Immature natural killer cell (primary cell): ENCODE measurements at regions not wholly inside any gene's neighbourhood (a gene's known extent, or its start where the extent isn't known, plus 50 kb on each side); places are given as distances from the start of the nearest gene placed in this dataset.
"Not testable (repeated sequence)": the region's sequence is repeated elsewhere in the genome, so short reads cannot be mapped to it uniquely, and the experiment has no call there.

Source experiments
- DNase-seq, 3 donors: peaks; one replicate each; pipeline ENCODE4 v3.0.0; 2022; ENCODE audit warnings: mixed read lengths in 1 of 3
- H3K27ac Mint-ChIP-seq, 6 donors: one replicate each; pipeline ENCODE4 v1.8.0; 2020; ENCODE audit warnings: mixed read lengths in 6 of 6, mild to moderate bottlenecking in 5 of 6, inconsistent platforms in 4 of 6, moderate library complexity in 3 of 6
- H3K27me3 Mint-ChIP-seq, 3 donors: one replicate each; pipeline ENCODE4 v1.8.0; 2020 to 2021; ENCODE audit warnings: low read depth in 3 of 3, mild to moderate bottlenecking in 3 of 3, mixed read lengths in 3 of 3, moderate library complexity in 3 of 3, inconsistent platforms in 1 of 3
- H3K36me3 Mint-ChIP-seq, 3 donors: one replicate each; pipeline ENCODE4 v1.8.0; 2020; ENCODE audit warnings: mixed read lengths in 3 of 3, inconsistent platforms in 2 of 3, mild to moderate bottlenecking in 2 of 3
- H3K4me1 Mint-ChIP-seq, 2 donors: one replicate each; pipeline ENCODE4 v1.8.0; 2020; ENCODE audit warnings: inconsistent platforms in 2 of 2, mild to moderate bottlenecking in 2 of 2, mixed read lengths in 2 of 2, moderate library complexity in 1 of 2
- H3K4me3 Mint-ChIP-seq, 5 donors: one replicate each; pipeline ENCODE4 v1.8.0; 2020; ENCODE audit warnings: mild to moderate bottlenecking in 5 of 5, mixed read lengths in 5 of 5, inconsistent platforms in 3 of 5, moderate library complexity in 3 of 5
- H3K9me3 Mint-ChIP-seq, 6 donors: one replicate each; pipeline ENCODE4 v1.8.0; 2020; ENCODE audit warnings: mild to moderate bottlenecking in 6 of 6, mixed read lengths in 6 of 6, inconsistent platforms in 4 of 6, moderate library complexity in 3 of 6

DNA sequence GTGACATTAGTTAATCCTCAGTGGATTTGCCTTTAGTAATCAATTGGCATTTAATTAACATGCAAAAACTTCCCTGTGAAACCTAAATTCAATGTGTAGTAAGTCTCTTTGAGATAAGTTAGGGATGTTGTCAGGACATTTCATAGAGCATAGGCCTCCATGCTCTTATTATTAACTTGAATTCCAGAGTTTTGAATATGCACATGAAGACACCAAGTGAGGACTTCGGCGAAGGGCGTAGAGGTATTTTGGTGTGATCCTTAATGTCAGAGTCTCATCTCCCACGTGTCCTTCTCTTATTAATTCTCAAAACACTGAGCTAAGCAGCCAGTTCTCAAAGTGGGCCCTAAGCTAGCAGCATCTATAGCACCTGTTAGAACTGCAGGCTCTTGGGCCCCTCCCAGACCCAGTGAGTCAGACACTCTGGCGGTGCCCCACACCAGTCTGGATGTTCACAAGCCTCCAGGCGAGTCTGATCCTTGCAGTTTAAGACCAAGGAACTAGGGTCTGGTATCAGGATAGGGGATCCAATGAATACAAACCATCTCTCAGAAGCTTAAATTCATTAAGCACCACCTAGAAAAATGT lies 292.1 kb downstream of the QKI start:
- H3K9me3 Mint-ChIP-seq: no peaks in the 10 kb centered on the region
- H3K4me3 Mint-ChIP-seq: peak overlapping the region in 3 of 5 donors; percentile 10 to 39 (median 20)
- H3K27ac Mint-ChIP-seq: no peak overlapping the region
- peaks cover 0 to 2% (median 2%) of the 10 kb centered on the region in 3 donors for H3K27me3 Mint-ChIP-seq
- peaks cover 35 to 61% of the 10 kb centered on the region in 2 donors for H3K4me1 Mint-ChIP-seq
- H3K36me3 Mint-ChIP-seq: no peaks in the 10 kb centered on the region
- DNase-seq: no peak

DNA sequence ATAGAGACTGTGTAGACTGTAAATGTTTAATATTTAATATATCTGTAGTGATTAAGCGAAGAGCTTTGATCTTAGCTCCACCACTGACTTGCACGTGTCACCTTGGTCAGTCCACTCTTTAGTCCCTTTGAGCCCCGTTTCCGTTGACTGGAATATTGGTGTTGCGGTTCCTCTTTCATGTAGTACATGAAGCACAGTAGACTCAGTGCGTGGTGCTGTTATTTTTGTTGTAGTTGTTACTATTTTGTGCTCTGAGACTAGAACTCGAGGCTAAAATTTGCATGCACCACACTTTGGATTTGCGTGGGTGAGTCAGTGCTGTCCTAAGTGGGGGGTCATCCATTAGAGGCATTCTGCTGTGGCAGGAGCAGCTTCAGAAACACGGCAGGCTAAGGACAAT lies 291.4 kb downstream of the QKI start:
- H3K27ac Mint-ChIP-seq: no peak overlapping the region
- no peak overlapping the region for H3K4me3 Mint-ChIP-seq
- H3K27me3 Mint-ChIP-seq: peaks cover 0 to 2% (median 2%) of the 10 kb centered on the region in 3 donors
- no peak for DNase-seq
- H3K9me3 Mint-ChIP-seq: no peaks in the 10 kb centered on the region
- H3K4me1 Mint-ChIP-seq: peaks cover 28 to 58% of the 10 kb centered on the region in 2 donors
- H3K36me3 Mint-ChIP-seq: no peaks in the 10 kb centered on the region

DNA sequence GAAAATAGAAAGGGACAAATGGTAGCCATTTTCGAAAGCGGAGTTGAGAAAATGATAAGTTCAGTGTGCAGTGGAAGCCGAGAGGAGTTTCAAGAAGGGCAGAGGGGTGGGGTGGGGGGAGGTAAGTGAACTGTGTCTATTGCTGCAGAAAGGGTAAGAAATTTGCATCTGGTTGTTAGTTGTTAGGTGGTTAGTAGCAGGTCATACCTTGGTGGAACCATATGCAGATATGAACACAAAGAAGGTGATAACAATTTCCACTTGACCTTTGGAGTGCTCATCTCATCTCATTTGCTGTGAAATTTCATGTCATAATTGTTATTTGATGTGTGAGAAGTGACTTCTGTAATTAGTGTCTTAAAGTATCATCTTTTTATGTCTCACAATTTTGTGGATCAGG lies 288.2 kb downstream of the QKI start:
- peaks cover 0 to 4% (median 0%) of the 10 kb centered on the region in 3 donors for H3K36me3 Mint-ChIP-seq
- H3K9me3 Mint-ChIP-seq: no peaks in the 10 kb centered on the region
- peaks cover 0 to 2% (median 2%) of the 10 kb centered on the region in 3 donors for H3K27me3 Mint-ChIP-seq
- H3K4me1 Mint-ChIP-seq: peaks cover 14 to 26% of the 10 kb centered on the region in 2 donors
- no peak overlapping the region for H3K4me3 Mint-ChIP-seq
- no peak overlapping the region for H3K27ac Mint-ChIP-seq
- DNase-seq: no peak

DNA sequence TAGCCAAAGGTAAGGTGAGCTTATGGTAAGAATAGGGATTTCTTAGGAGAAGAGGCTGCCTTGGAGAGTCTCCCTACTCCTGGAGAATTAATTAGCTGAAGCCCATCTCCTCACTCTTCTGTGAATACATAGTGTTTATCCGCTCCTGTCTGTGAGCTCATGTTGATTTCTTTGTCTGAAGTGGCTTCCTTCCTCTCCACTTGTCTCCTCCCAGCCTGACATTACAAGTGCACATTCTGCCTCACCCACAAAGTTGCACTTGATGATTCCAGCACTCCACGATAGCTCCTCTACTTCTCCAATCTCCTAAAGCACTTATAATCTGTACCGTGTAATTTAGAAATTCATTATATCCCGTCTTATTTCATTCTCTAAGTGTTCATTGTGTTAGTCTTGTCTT lies 287.2 kb downstream of the QKI start:
- Mint-ChIP-seq H3K27me3 (peaks cover 0 to 2% (median 2%) of the 10 kb centered on the region in 3 donors), H3K9me3 (no peaks in the 10 kb centered on the region), H3K4me3 (no peak overlapping the region), H3K4me1 (peaks cover 4 to 16% of the 10 kb centered on the region in 2 donors), H3K36me3 (peaks cover 0 to 4% (median 0%) of the 10 kb centered on the region in 3 donors), H3K27ac (no peak overlapping the region)
- no peak for DNase-seq

DNA sequence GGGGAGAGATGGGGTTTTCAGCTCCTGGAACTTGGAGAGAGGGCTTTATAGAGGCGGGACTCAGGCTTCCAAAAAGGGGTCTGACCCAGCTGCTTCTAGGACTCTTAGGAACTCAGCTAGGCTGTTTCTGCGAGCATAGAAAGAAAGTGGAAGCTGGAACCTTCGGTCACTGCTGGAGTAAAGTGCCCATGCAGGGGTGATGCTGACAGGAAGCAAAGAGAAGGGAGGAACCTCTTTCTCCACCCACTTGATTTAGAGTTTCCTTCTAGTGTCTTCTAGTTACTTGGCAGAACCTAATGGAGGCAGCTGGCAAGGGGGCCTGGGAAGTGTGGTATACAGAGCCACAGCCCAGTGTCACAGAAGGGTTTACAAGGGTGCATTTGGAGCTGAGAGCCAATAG lies 283.6 kb downstream of the QKI start:
- Mint-ChIP-seq H3K36me3 (peaks cover 0 to 4% (median 0%) of the 10 kb centered on the region in 3 donors), H3K4me1 (peaks cover 15 to 27% of the 10 kb centered on the region in 2 donors), H3K9me3 (no peaks in the 10 kb centered on the region), H3K27ac (no peak overlapping the region), H3K4me3 (no peak overlapping the region), H3K27me3 (peaks cover 2 to 10% (median 3%) of the 10 kb centered on the region in 3 donors)
- DNase-seq: no peak

DNA sequence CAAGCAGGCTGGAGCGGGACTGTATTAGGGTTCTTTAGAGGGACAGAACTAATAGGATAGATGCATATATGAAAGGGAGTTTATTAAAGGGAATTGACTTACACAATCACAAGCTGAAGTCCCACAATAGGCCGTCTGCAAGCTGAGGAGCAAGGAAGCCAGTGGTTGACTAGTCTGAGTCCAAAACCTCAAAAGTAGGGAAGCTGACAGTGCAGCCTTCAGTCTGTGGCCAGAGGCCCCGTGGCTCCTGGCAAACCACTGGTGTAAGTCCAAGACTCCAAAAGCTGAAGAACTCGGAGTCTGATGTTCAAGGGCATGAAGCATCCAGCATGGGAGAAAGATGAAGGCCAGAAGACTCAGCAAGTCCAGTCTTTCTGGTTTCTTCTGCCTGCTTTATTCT lies 281.8 kb downstream of the QKI start:
- not testable (repeated sequence) for H3K36me3 Mint-ChIP-seq, H3K27ac Mint-ChIP-seq, DNase-seq, H3K27me3 Mint-ChIP-seq, H3K9me3 Mint-ChIP-seq, H3K4me3 Mint-ChIP-seq
- peaks cover 15 to 23% of the 10 kb centered on the region in 2 donors for H3K4me1 Mint-ChIP-seq

DNA sequence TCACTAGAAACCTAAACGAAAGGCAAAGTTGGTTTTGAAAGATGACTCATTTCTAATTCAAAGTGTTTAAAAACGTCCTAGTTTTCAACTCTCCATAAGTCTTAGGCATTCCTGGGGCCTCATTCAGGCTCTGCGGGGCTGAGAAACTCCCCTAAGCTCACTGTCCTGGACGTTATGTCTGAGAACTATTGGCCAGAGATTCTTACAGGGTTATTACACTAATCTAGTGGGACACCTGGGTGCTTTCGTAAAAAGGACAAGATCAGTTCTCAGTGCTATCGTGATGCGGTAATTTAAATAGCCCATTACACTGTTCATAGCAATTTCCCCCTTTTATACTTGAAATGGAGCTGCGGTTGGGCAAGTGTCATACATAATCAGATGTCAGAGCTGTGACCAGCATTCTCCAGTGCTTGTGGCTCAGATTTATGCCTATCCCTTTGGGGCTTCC lies 280.9 kb downstream of the QKI start:
- no peak for DNase-seq
- Mint-ChIP-seq H3K27me3 (peaks cover 2 to 8% (median 3%) of the 10 kb centered on the region in 3 donors), H3K36me3 (peaks cover 0 to 6% (median 0%) of the 10 kb centered on the region in 3 donors), H3K4me3 (no peak overlapping the region), H3K9me3 (no peaks in the 10 kb centered on the region), H3K4me1 (peaks cover 15 to 24% of the 10 kb centered on the region in 2 donors), H3K27ac (no peak overlapping the region)

DNA sequence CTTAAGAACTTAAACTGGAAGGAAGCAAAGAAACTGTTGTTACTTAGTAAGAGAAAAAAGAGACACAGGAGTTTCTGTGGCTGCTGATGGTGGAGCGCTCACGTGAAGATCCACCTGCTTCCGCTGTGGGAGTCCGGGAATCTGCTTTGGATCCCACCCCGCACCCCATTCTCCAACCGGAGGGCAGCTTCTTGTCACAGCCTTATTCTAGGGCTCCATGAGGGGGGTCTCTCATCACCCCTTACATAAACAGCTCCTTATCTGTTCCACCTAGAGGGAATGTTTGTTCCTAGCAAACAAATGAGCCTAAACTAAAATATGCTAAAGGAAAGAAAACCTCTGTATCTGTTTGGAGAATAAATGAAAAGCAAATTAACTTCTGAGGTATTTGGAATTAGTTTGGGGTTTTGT lies 280.5 kb downstream of the QKI start:
- no peak overlapping the region for H3K4me3 Mint-ChIP-seq
- H3K36me3 Mint-ChIP-seq: peaks cover 0 to 8% (median 0%) of the 10 kb centered on the region in 3 donors
- peaks cover 15 to 26% of the 10 kb centered on the region in 2 donors for H3K4me1 Mint-ChIP-seq
- peaks cover 2 to 8% (median 3%) of the 10 kb centered on the region in 3 donors for H3K27me3 Mint-ChIP-seq
- no peak for DNase-seq
- no peak overlapping the region for H3K27ac Mint-ChIP-seq
- H3K9me3 Mint-ChIP-seq: no peaks in the 10 kb centered on the region

DNA sequence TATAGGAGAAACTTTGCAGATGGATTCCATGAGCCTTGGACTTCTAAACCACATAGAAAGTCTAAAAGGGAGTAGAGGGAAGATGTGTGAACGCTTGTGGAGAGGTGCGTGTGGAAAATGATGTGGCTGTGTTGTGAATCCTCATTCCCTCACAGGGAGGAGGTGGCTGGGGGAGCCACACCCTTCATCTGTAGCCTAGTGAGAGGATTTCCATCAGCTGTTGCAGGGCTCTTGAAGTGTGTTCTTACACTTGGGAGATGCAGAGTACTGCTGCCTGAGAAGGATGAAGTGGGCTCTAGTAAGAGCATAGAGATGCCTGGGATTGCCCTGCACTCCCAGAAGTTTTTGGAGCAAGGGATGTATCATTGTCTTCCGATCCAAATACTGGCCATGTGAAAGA lies 279.6 kb downstream of the QKI start:
- DNase-seq: no peak
- peaks cover 2 to 10% (median 3%) of the 10 kb centered on the region in 3 donors for H3K27me3 Mint-ChIP-seq
- H3K9me3 Mint-ChIP-seq: no peaks in the 10 kb centered on the region
- peaks cover 15 to 26% of the 10 kb centered on the region in 2 donors for H3K4me1 Mint-ChIP-seq
- peak overlapping the region in 1 of 5 donors; percentile 14 for H3K4me3 Mint-ChIP-seq
- H3K36me3 Mint-ChIP-seq: peaks cover 0 to 6% (median 0%) of the 10 kb centered on the region in 3 donors
- H3K27ac Mint-ChIP-seq: peak overlapping the region in 1 of 6 donors; percentile 3

DNA sequence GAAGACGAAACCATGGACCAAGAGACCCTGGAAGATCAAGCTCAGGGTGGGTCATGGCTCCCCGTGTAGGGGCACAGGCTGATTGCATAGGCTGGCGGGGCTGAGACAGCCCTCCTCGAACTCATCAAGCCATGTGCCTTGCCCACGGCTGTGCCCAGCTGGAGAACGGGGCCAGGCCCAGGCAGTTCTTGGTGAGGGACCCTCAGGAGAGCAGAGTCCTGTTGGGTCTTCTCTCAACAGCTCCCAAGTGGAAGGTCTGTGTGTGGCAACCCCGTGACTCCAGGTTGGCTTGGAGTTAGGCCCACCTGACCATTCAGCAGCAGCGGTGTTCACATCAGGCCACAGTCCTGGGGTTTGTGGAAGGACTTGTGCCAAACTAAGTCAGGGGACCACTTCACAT lies 276.5 kb downstream of the QKI start:
- Mint-ChIP-seq H3K36me3 (peaks cover 0 to 4% (median 0%) of the 10 kb centered on the region in 3 donors), H3K27ac (no peak overlapping the region), H3K27me3 (peaks cover 0 to 13% (median 3%) of the 10 kb centered on the region in 3 donors)

DNA sequence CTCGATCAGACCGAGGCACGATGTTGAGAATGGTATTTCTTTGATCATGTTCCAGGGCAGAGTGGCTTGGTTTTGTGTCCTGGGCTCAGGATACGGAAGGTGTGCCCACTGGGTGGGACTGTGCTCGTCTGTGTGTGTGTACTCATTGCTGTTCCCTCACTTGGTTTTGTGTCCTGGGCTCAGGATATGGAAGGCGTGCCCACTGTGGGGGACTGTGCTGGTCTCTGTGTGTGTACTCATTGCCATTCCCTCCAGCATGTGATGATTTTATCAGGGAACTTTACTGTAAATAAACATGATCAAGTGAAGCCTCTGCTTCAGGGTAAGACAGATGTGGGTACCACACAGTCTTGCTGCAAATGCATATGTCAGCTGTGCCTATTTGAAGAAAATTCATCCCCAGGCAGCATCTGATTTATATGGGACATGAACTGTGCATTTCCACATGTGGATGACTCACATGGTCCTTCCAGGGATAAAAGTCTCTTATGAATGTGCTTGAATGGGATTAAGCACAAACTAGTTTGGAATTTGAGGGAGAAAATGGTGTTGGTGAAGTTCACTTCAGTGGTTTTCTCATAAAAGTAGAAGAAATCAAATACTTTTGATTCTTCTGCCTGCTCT lies 274.3 kb downstream of the QKI start:
- Mint-ChIP-seq H3K4me3 (no peak overlapping the region), H3K9me3 (peaks cover 0 to 4% (median 0%) of the 10 kb centered on the region in 6 donors), H3K27me3 (peaks cover under 1 to 9% (median 4%) of the 10 kb centered on the region in 3 donors), H3K27ac (no peak overlapping the region), H3K4me1 (peaks cover 5 to 16% of the 10 kb centered on the region in 2 donors), H3K36me3 (peaks cover 0 to 7% (median 0%) of the 10 kb centered on the region in 3 donors)
- no peak for DNase-seq

More for the DNA sequence above, 276.5 kb downstream of the QKI start:
- no peak for DNase-seq
- Mint-ChIP-seq H3K4me3 (no peak overlapping the region), H3K9me3 (no peaks in the 10 kb centered on the region), H3K4me1 (peaks cover 15 to 26% of the 10 kb centered on the region in 2 donors)

DNA sequence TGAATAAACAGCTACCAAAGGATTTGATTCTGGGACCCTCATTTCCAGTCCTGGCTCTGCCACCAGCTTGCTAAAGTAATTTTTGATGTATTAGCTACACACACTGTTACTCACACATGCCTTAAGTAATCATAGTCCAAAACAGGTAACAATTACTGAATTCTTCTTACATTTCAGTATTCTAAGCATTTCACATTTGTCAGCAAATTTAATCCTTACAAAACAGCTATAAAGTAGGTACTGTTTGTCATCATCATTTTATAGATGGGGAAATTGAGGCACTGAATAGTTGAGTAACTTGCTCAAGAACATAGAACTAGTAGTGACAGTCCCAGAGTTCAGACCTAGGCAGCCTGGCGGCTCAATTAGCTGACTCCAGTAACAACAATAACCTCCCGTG lies 272.6 kb downstream of the QKI start:
- peaks cover 0 to 10% (median 0%) of the 10 kb centered on the region in 3 donors for H3K36me3 Mint-ChIP-seq
- no peak overlapping the region for H3K4me3 Mint-ChIP-seq
- H3K9me3 Mint-ChIP-seq: peaks cover 0 to 6% (median 0%) of the 10 kb centered on the region in 6 donors
- DNase-seq: no peak
- peaks cover 0 to 5% of the 10 kb centered on the region in 2 donors for H3K4me1 Mint-ChIP-seq
- peaks cover 3 to 10% (median 4%) of the 10 kb centered on the region in 3 donors for H3K27me3 Mint-ChIP-seq
- no peak overlapping the region for H3K27ac Mint-ChIP-seq

DNA sequence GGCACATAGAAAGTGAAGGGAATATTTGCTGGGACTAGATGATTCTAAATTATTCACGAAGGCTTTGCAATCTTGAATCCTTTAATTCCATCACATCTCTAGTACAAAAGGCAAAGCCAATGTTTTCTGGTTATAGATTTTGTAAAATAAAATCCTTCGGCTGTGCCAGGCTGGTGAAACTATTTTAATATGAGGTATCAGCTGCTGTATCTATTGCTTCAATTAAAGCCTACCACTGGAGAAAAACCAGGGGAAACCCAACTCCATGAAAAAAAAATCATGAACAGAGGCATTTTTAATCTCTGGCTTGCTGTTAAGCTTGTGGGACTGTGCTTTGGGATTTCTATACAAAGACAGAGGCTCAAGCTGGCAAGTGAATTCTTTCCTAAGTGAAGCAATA lies 271.8 kb downstream of the QKI start:
- Mint-ChIP-seq H3K9me3 (peaks cover 0 to 6% (median 0%) of the 10 kb centered on the region in 6 donors), H3K27me3 (peaks cover 4 to 10% (median 5%) of the 10 kb centered on the region in 3 donors), H3K4me1 (peaks cover 0 to 4% of the 10 kb centered on the region in 2 donors), H3K36me3 (peaks cover 0 to 10% (median 0%) of the 10 kb centered on the region in 3 donors), H3K4me3 (no peak overlapping the region), H3K27ac (no peak overlapping the region)
- no peak for DNase-seq

DNA sequence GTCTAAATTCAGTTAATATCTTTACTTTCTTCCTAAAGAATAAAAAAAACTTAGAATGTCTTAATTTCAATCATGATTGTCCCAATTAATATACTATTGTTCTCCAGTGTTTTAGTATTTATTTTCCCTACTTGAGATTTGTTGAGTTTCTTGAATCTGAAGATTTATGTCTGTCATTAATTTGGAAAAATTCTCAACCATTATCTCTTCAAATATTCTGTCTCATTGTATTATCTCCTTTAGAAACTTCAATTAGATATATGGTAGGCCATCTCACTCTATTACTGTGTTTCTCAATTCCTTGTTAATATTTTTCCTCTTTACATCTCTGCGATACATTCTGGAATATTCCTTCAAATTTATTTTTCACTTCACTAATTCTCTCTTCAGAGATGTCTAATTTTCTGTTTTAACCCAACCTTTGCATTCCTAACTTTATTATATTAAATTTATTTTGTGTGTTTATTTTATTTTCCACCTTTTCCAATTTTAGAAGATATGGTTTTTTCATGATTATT lies 268.6 kb downstream of the QKI start:
- DNase-seq: no peak
- no peaks in the 10 kb centered on the region for H3K4me1 Mint-ChIP-seq
- no peak overlapping the region for H3K27ac Mint-ChIP-seq
- peaks cover 0 to 6% (median 0%) of the 10 kb centered on the region in 6 donors for H3K9me3 Mint-ChIP-seq
- H3K36me3 Mint-ChIP-seq: peaks cover 0 to 6% (median 0%) of the 10 kb centered on the region in 3 donors
- no peak overlapping the region for H3K4me3 Mint-ChIP-seq
- peaks cover 4 to 5% (median 5%) of the 10 kb centered on the region in 3 donors for H3K27me3 Mint-ChIP-seq
